Activated CD4-positive, alpha-beta T cell treated with anti-CD3 and anti-CD28 coated beads, Interleukin-2, Interleukin-4, amounts not matched to agents 100 ng/mL and 50 ng/mL, durations not matched to agents 16 hours and 8 hours (primary cell): ENCODE measurements at regions not wholly inside any gene's neighbourhood (a gene's known extent, or its start where the extent isn't known, plus 50 kb on each side); places are given as distances from the start of the nearest gene placed in this dataset.
"Not testable (repeated sequence)": the region's sequence is repeated elsewhere in the genome, so short reads cannot be mapped to it uniquely, and the experiment has no call there.

ENCODE experiments used
- DNase-seq: peaks from one replicate; pipeline ENCODE4 v3.0.0-alpha.2; 2020; ENCODE audit warnings: low spot score

GRCh38 chr14:88064841-88065240, 59.9 kb downstream of the GPR65 start:
- no peak for DNase-seq

- DNase-seq: no peak
Observed at GRCh38 chr14:88069677-88070076, 64.7 kb downstream of the GPR65 start.

- DNase-seq: no peak
Observed at GRCh38 chr14:88075269-88075981, 70.5 kb downstream of the GPR65 start.

GRCh38 chr14:88078525-88078924, 73.6 kb downstream of the GPR65 start:
- DNase-seq: no peak

GRCh38 chr14:88079624-88080023, 74.7 kb downstream of the GPR65 start:
- DNase-seq: no peak

GRCh38 chr14:88085736-88086135, 80.8 kb downstream of the GPR65 start:
- no peak for DNase-seq

- DNase-seq: no peak
Observed at GRCh38 chr14:88089445-88089844, 84.5 kb downstream of the GPR65 start.

GRCh38 chr14:88092529-88092928, 87.6 kb downstream of the GPR65 start:
- no peak for DNase-seq

GRCh38 chr14:88095791-88096190, 90.9 kb downstream of the GPR65 start:
- no peak for DNase-seq

GRCh38 chr14:88098163-88098562, 93.2 kb downstream of the GPR65 start:
- no peak for DNase-seq

- DNase-seq: no peak
Observed at GRCh38 chr14:88104710-88105109, 99.8 kb downstream of the GPR65 start.

GRCh38 chr14:88106377-88106776, 101.4 kb downstream of the GPR65 start:
- DNase-seq: no peak

- DNase-seq: not testable (repeated sequence)
Observed at GRCh38 chr14:88127669-88128068, 122.7 kb downstream of the GPR65 start.

- DNase-seq: no peak
Observed at GRCh38 chr14:88128816-88129215, 123.9 kb downstream of the GPR65 start.

GRCh38 chr14:88129306-88130056, 124.5 kb downstream of the GPR65 start:
- peak; percentile 25 for DNase-seq

- DNase-seq: peak; percentile 1
Observed at GRCh38 chr14:88130057-88130432, 125.1 kb downstream of the GPR65 start.
